NCI-H774 (cell line): ENCODE measurements at regions not wholly inside any gene's neighbourhood (a gene's known extent, or its start where the extent isn't known, plus 50 kb on each side); places are given as distances from the start of the nearest gene placed in this dataset.

Experiments used
- DNase-seq: peaks from one replicate; lab custom pipeline; 2025; lab: John Stamatoyannopoulos, UW

- no peak for DNase-seq
These were observed 545.8 kb upstream of the ADAMTS9 start for GRCh38 chr3:65233561-65233960.

GRCh38 chr3:65231544-65231943 is 543.7 kb upstream of the ADAMTS9 start:
- no peak for DNase-seq

- DNase-seq = no peak
These were observed 542.7 kb upstream of the ADAMTS9 start for GRCh38 chr3:65230261-65231139.

- DNase-seq = no peak
These were observed 538.5 kb upstream of the ADAMTS9 start for GRCh38 chr3:65226287-65226686.

GRCh38 chr3:65210026-65210814 is 522.4 kb upstream of the ADAMTS9 start:
- DNase-seq = no peak

GRCh38 chr3:65202395-65202794 is 514.6 kb upstream of the ADAMTS9 start:
- DNase-seq = no peak

GRCh38 chr3:65201926-65202325 is 514.1 kb upstream of the ADAMTS9 start:
- no peak for DNase-seq

GRCh38 chr3:65200310-65200970 is 512.6 kb upstream of the ADAMTS9 start:
- no peak for DNase-seq

- DNase-seq = no peak
These were observed 508.9 kb upstream of the ADAMTS9 start for GRCh38 chr3:65196663-65197062.

- no peak for DNase-seq
These were observed 507.6 kb upstream of the ADAMTS9 start for GRCh38 chr3:65195211-65196006.

GRCh38 chr3:65194744-65195143 is 506.9 kb upstream of the ADAMTS9 start:
- no peak for DNase-seq

- no peak for DNase-seq
These were observed 506.4 kb upstream of the ADAMTS9 start for GRCh38 chr3:65194047-65194714.

GRCh38 chr3:65193531-65193930 is 505.7 kb upstream of the ADAMTS9 start:
- DNase-seq = no peak

GRCh38 chr3:65190111-65190510 is 502.3 kb upstream of the ADAMTS9 start:
- DNase-seq = no peak

GRCh38 chr3:65186268-65186667 is 498.5 kb upstream of the ADAMTS9 start:
- DNase-seq = no peak

- DNase-seq = no peak
These were observed 494.9 kb upstream of the ADAMTS9 start for GRCh38 chr3:65182682-65183081.

- DNase-seq = no peak
These were observed 494.3 kb upstream of the ADAMTS9 start for GRCh38 chr3:65182085-65182484.

- no peak for DNase-seq
These were observed 493.6 kb upstream of the ADAMTS9 start for GRCh38 chr3:65181391-65181871.

GRCh38 chr3:65178703-65179102 is 490.9 kb upstream of the ADAMTS9 start:
- DNase-seq = no peak

- peak; percentile 33 for DNase-seq
These were observed 490.2 kb upstream of the ADAMTS9 start for GRCh38 chr3:65177960-65178376.

GRCh38 chr3:65174713-65175112 is 486.9 kb upstream of the ADAMTS9 start:
- DNase-seq = no peak
